CD14-positive monocyte (primary cell): ENCODE measurements at regions not wholly inside any gene's neighbourhood (a gene's known extent, or its start where the extent isn't known, plus 50 kb on each side); places are given as distances from the start of the nearest gene placed in this dataset.

ENCODE experiments used
- DNase-seq, 3 donors: peaks; one replicate each; pipeline ENCODE4 v3.0.0-alpha.2; 2011 to 2022
- H2AFZ ChIP-seq: 2 replicates; pipeline ENCODE4 v1.6.0; 2012; ENCODE audit warnings: mild to moderate bottlenecking, low read depth, low read length, inconsistent platforms; ENCODE audit not compliant: insufficient read depth, poor library complexity, severe bottlenecking
- H3K27ac ChIP-seq, 2 donors: 1 replicate in 1 of 2; 2 replicates in 1 of 2; pipeline ENCODE4 v1.5.1; 2012 to 2013; ENCODE audit warnings: low read length in 2 of 2, control low read depth in 1 of 2, inconsistent platforms in 1 of 2, low read depth in 1 of 2, mild to moderate bottlenecking in 1 of 2
- H3K27me3 ChIP-seq, 2 donors: one replicate each; pipeline versions ENCODE4 v1.6.0 to v1.6.1; 2011 to 2013; ENCODE audit warnings: low read length in 2 of 2; ENCODE audit not compliant: control insufficient read depth in 2 of 2, insufficient read depth in 2 of 2
- H3K36me3 ChIP-seq, 2 donors: replicated peaks in 1 of 2; 1 replicate in 1 of 2; 2 replicates in 1 of 2; pipeline versions ENCODE4 v1.5.1 to v1.6.1; 2012 to 2013; ENCODE audit warnings: low read length in 2 of 2, control low read depth in 1 of 2, inconsistent platforms in 1 of 2, mild to moderate bottlenecking in 1 of 2; ENCODE audit not compliant: insufficient read depth in 2 of 2, control insufficient read depth in 1 of 2
- H3K4me1 ChIP-seq, 2 donors: 1 replicate in 1 of 2; 2 replicates in 1 of 2; pipeline versions ENCODE4 v1.5.1 to v1.6.1; 2012 to 2013; ENCODE audit warnings: low read length in 2 of 2, control low read depth in 1 of 2, inconsistent platforms in 1 of 2, mild to moderate bottlenecking in 1 of 2, moderate library complexity in 1 of 2; ENCODE audit not compliant: insufficient read depth in 2 of 2, control insufficient read depth in 1 of 2
- H3K4me2 ChIP-seq: replicated peaks from 2 replicates; pipeline ENCODE3; 2012; ENCODE audit warnings: low read length, moderate library complexity, mild to moderate bottlenecking; ENCODE audit not compliant: poor library complexity, severe bottlenecking; ENCODE audit errors: extremely low read depth
- H3K4me3 ChIP-seq, 3 experiments: fragments of 200-600 bp in 1 of 3; sonication (generic) in 1 of 3; replicated peaks in 1 of 3; 1 replicate in 2 of 3; 2 replicates in 1 of 3; pipeline ENCODE4 v1.5.1; 2011 to 2013; ENCODE audit warnings: low read length in 3 of 3, mild to moderate bottlenecking in 3 of 3, control low read depth in 2 of 3, low read depth in 2 of 3, inconsistent platforms in 1 of 3, moderate library complexity in 1 of 3
- H3K79me2 ChIP-seq: 2 replicates; pipeline ENCODE4 v1.6.0; 2012; ENCODE audit warnings: mild to moderate bottlenecking, control low read depth, inconsistent platforms, low read length, moderate library complexity; ENCODE audit not compliant: insufficient read depth
- H3K9ac ChIP-seq: 2 replicates; pipeline ENCODE4 v1.6.0; 2017; ENCODE audit warnings: low read length, mild to moderate bottlenecking; ENCODE audit not compliant: insufficient read depth, poor library complexity, severe bottlenecking
- H3K9me3 ChIP-seq, 2 donors: replicated peaks in 1 of 2; 1 replicate in 1 of 2; 2 replicates in 1 of 2; pipeline versions ENCODE4 v1.5.1 to v1.6.1; 2012 to 2013; ENCODE audit warnings: low read length in 2 of 2, control low read depth in 1 of 2; ENCODE audit not compliant: control insufficient read depth in 1 of 2, insufficient read depth in 1 of 2
- H4K20me1 ChIP-seq: 2 replicates; pipeline ENCODE4 v1.6.0; 2012; ENCODE audit warnings: mild to moderate bottlenecking, low read length, control low read depth, moderate library complexity; ENCODE audit not compliant: insufficient read depth
- H3K27ac Mint-ChIP-seq, 7 donors: one replicate each; pipeline ENCODE4 v1.8.0; 2020; ENCODE audit warnings: mild to moderate bottlenecking in 7 of 7, mixed read lengths in 7 of 7, moderate library complexity in 6 of 7, inconsistent platforms in 2 of 7
- H3K27me3 Mint-ChIP-seq, 3 donors: one replicate each; pipeline ENCODE4 v1.8.0; 2021 to 2022; ENCODE audit warnings: low read depth in 3 of 3, mild to moderate bottlenecking in 3 of 3, mixed read lengths in 3 of 3, moderate library complexity in 3 of 3, inconsistent platforms in 1 of 3
- H3K36me3 Mint-ChIP-seq, 2 donors: one replicate each; pipeline ENCODE4 v1.8.0; 2020; ENCODE audit warnings: mixed read lengths in 2 of 2, inconsistent platforms in 1 of 2, mild to moderate bottlenecking in 1 of 2
- H3K4me1 Mint-ChIP-seq: one replicate; pipeline ENCODE4 v1.8.0; 2020; ENCODE audit warnings: mild to moderate bottlenecking, mixed read lengths
- H3K4me3 Mint-ChIP-seq, 2 donors: one replicate each; pipeline ENCODE4 v1.8.0; 2020; ENCODE audit warnings: mild to moderate bottlenecking in 2 of 2, mixed read lengths in 2 of 2, moderate library complexity in 1 of 2
- H3K9me3 Mint-ChIP-seq, 7 donors: one replicate each; pipeline ENCODE4 v1.8.0; 2020 to 2022; ENCODE audit warnings: mixed read lengths in 7 of 7, mild to moderate bottlenecking in 6 of 7, moderate library complexity in 6 of 7, inconsistent platforms in 2 of 7
- WGBS: methylation state at CpG from one replicate; pipeline ENCODE4 v1.1.5; 2013; ENCODE audit warnings: missing lambda C conversion rate; ENCODE audit not compliant: insufficient coverage; 5-methylcytosine and 5-hydroxymethylcytosine counted together
- intact Hi-C, 2 donors: fragments of 100-400 bp; cut with micrococcal nuclease; formaldehyde crosslinking; loops; one replicate each; pipeline versions ENCODE4 v1.15.0 to v1.15.1; 2023
- TF ChIP-seq, protein P1 (sequence below): fragments of 200-600 bp; IDR thresholded peaks from one replicate; pipeline ENCODE4 v1.8.0; 2022; ENCODE audit warnings: antibody characterized with exemption, mild to moderate bottlenecking

DNA sequence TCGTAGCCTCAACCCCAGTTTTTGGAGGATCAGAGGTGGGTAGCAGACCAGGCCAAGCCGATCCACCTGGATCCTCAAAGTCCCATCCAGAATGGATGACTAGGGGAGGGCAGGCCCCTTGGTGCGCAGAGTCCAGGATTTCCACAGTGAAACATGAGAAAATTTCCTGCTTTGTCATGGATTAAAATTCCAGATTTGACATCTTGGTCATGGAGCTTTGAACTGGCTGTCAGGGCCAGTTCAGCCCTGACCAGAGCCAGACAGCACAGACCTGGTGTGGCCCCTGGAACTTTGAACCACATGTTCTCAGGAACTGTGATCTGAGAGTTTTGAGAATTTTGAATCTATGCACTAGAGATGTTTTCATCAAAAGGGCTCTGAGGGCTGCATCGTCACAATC is 177.5 kb downstream of the MN1 start:
- intact Hi-C loops = no loop called here
- TF ChIP-seq, protein P1, sequence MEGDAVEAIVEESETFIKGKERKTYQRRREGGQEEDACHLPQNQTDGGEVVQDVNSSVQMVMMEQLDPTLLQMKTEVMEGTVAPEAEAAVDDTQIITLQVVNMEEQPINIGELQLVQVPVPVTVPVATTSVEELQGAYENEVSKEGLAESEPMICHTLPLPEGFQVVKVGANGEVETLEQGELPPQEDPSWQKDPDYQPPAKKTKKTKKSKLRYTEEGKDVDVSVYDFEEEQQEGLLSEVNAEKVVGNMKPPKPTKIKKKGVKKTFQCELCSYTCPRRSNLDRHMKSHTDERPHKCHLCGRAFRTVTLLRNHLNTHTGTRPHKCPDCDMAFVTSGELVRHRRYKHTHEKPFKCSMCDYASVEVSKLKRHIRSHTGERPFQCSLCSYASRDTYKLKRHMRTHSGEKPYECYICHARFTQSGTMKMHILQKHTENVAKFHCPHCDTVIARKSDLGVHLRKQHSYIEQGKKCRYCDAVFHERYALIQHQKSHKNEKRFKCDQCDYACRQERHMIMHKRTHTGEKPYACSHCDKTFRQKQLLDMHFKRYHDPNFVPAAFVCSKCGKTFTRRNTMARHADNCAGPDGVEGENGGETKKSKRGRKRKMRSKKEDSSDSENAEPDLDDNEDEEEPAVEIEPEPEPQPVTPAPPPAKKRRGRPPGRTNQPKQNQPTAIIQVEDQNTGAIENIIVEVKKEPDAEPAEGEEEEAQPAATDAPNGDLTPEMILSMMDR = no peak
- Histone ChIP-seq H3K4me1 (no peaks in the 10 kb centered on the region), H3K27me3 (no peaks in the 10 kb centered on the region), H3K9me3 (no peaks in the 10 kb centered on the region), H4K20me1 (no peaks in the 10 kb centered on the region), H3K27ac (no peak overlapping the region), H3K79me2 (no peaks in the 10 kb centered on the region), H3K4me2 (no peak overlapping the region), H3K4me3 (no peak overlapping the region), H3K36me3 (no peaks in the 10 kb centered on the region), H2AFZ (no peak overlapping the region), H3K9ac (no peak overlapping the region)
- H3K9me3 Mint-ChIP-seq = peaks cover 0 to 7% (median 0%) of the 10 kb centered on the region in 7 donors
- no peak overlapping the region for H3K27ac Mint-ChIP-seq
- H3K27me3 Mint-ChIP-seq = peaks cover 0 to 3% (median 0%) of the 10 kb centered on the region in 3 donors
- no peak for DNase-seq
- H3K36me3 Mint-ChIP-seq = no peaks in the 10 kb centered on the region
- H3K4me1 Mint-ChIP-seq = no peaks in the 10 kb centered on the region
- WGBS = 94% methylated on average over 2 of the region's 4 CpGs
- H3K4me3 Mint-ChIP-seq = no peak overlapping the region

- H3K27ac ChIP-seq = no peak overlapping the region
- intact Hi-C loops = no loop called here
- Mint-ChIP-seq H3K27ac (no peak overlapping the region), H3K36me3 (no peaks in the 10 kb centered on the region), H3K27me3 (peaks cover 0 to 3% (median 0%) of the 10 kb centered on the region in 3 donors), H3K4me3 (no peak overlapping the region), H3K4me1 (no peaks in the 10 kb centered on the region), H3K9me3 (peaks cover 0 to 7% (median 0%) of the 10 kb centered on the region in 7 donors)
- H3K36me3 ChIP-seq = no peaks in the 10 kb centered on the region
- no peaks in the 10 kb centered on the region for H3K4me1 ChIP-seq
- no CpG with 5 or more reads among the region's 1 CpG for WGBS
- no peaks in the 10 kb centered on the region for H3K27me3 ChIP-seq
- H3K9ac ChIP-seq = no peak overlapping the region
- H4K20me1 ChIP-seq = no peaks in the 10 kb centered on the region
- H3K4me2 ChIP-seq = no peak overlapping the region
- no peaks in the 10 kb centered on the region for H3K79me2 ChIP-seq
- TF ChIP-seq, protein P1 = no peak
- no peaks in the 10 kb centered on the region for H3K9me3 ChIP-seq
- DNase-seq = no peak
- H2AFZ ChIP-seq = no peak overlapping the region
- no peak overlapping the region for H3K4me3 ChIP-seq
These were observed 176.9 kb downstream of the MN1 start for GRCh38 chr22:27624705-27625104.
